Activated CD4-positive, alpha-beta memory T cell treated with anti-CD3 and anti-CD28 coated beads, Interleukin-2, amount 10 ng/mL, durations not matched to agents 7 days and 5 days (primary cell): ENCODE measurements at regions not wholly inside any gene's neighbourhood (a gene's known extent, or its start where the extent isn't known, plus 50 kb on each side); places are given as distances from the start of the nearest gene placed in this dataset.

Experiments
- CTCF ChIA-PET: fragments of 350-600 bp; sonication (Branson Sonifier 250); formaldehyde crosslinking; loops from one replicate; lab custom pipeline; 2021; ENCODE audit warnings: antibody characterized with exemption, inconsistent platforms; lab: Charles Lee
- POLR2A ChIA-PET: fragments of 350-600 bp; sonication (Branson Sonifier 250); formaldehyde crosslinking; loops from one replicate; lab custom pipeline; 2021; ENCODE audit warnings: antibody characterized with exemption; lab: Charles Lee
- DNase-seq: peaks from one replicate; pipeline ENCODE4 v3.0.0-alpha.2; 2020
- H3K27ac Mint-ChIP-seq: one replicate; pipeline ENCODE4 v1.8.0; 2021; ENCODE audit warnings: mild to moderate bottlenecking, mixed read lengths
- H3K27me3 Mint-ChIP-seq: one replicate; pipeline ENCODE4 v1.8.0; 2021; ENCODE audit warnings: mixed read lengths
- H3K36me3 Mint-ChIP-seq: one replicate; pipeline ENCODE4 v1.8.0; 2021; ENCODE audit warnings: low read depth, mixed read lengths
- H3K4me1 Mint-ChIP-seq: one replicate; pipeline ENCODE4 v1.8.0; 2021; ENCODE audit warnings: mixed read lengths
- H3K4me3 Mint-ChIP-seq: one replicate; pipeline ENCODE4 v1.8.0; 2021; ENCODE audit warnings: mild to moderate bottlenecking, mixed read lengths
- H3K9me3 Mint-ChIP-seq: one replicate; pipeline ENCODE4 v1.8.0; 2021; ENCODE audit warnings: mixed read lengths

DNA sequence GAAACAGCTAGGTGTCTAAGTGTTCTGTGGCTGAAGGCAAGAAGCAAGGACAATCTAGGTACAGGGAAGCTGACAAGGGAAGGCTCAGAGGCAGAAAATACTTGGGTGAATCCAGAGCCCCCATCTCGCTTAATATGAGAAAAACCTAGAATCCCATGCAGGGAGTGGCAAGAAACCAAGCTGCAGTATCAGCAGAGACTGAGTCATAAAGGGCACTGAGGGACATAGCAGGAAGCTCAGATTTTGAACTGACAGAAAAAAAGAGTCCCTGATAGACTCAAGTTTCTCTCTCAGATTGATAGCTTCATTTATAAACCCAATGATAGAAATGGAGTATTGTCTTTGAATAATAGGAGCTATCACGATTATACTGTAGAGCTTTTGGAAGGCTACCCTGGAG is 77.3 kb upstream of the KCNJ15 start:
- ChIA-PET POLR2A (no interaction called here), CTCF (interaction anchor here (0.9 kb wide), 1 partner anchor 39 kb away, joined by 4 read pairs; no protein-coding TSS in a partner anchor)
- no peak overlapping the region for H3K4me3 Mint-ChIP-seq
- no peaks in the 10 kb centered on the region for H3K27me3 Mint-ChIP-seq
- H3K36me3 Mint-ChIP-seq: no peaks in the 10 kb centered on the region
- no peaks in the 10 kb centered on the region for H3K9me3 Mint-ChIP-seq
- H3K4me1 Mint-ChIP-seq: no peaks in the 10 kb centered on the region
- no peak for DNase-seq
- H3K27ac Mint-ChIP-seq: no peak overlapping the region

DNA sequence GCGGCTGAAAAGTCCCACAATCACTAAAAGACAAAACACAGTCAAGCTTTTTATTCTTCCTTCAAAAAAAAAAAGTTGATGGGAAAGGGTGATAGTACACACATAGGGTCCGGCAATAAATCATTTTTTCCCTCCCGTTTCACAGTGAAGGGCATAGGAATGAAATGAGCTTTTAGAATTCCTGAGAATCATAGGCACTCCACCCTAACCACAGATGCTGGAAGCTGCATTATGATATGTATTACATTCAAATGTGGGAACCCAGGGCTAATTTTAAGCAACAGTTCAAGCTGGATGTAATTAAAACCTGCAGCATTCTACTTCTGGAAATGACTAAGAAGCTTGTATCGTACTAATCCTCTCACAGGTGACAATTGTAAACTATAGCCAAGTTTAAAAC is 75.7 kb upstream of the KCNJ15 start:
- Mint-ChIP-seq H3K36me3 (no peaks in the 10 kb centered on the region), H3K9me3 (peaks cover under 1% of the 10 kb centered on the region), H3K4me1 (no peaks in the 10 kb centered on the region), H3K27me3 (no peaks in the 10 kb centered on the region), H3K4me3 (no peak overlapping the region), H3K27ac (no peak overlapping the region)
- no peak for DNase-seq
- CTCF ChIA-PET: no interaction called here
- POLR2A ChIA-PET: no interaction called here

DNA sequence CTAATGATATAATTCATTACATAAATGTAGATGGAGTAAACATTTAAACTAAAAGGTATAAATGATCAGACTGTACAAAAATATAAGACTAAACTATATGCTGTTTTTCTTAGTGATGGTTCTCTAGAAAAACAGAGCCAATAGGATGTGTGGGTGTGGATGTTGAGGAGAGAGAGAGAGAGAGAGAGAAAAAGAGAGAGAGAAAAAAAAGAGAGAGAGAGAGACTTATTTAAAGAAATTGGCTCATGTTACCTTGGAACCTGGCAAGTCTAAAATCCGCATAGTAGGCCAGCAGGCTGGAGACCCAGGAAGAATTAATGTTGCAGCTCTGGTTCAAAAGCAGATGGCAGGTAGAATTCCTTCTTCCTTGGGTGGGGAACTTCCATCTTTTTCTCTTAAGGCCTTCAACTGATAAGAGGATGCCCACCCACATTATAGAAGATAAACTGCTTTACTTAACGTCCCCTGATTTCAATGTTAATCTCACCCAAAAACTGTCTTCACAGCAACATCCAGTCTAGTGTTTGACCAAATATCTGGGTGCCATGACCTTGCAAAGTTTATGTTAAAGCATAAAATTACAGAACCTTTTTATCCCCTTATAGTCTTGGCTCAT is 74.3 kb upstream of the KCNJ15 start:
- Mint-ChIP-seq H3K4me1 (no peaks in the 10 kb centered on the region), H3K27ac (no peak overlapping the region), H3K9me3 (peaks cover 2% of the 10 kb centered on the region), H3K36me3 (no peaks in the 10 kb centered on the region), H3K4me3 (no peak overlapping the region), H3K27me3 (no peaks in the 10 kb centered on the region)
- CTCF ChIA-PET: no interaction called here
- DNase-seq: no peak
- POLR2A ChIA-PET: no interaction called here

DNA sequence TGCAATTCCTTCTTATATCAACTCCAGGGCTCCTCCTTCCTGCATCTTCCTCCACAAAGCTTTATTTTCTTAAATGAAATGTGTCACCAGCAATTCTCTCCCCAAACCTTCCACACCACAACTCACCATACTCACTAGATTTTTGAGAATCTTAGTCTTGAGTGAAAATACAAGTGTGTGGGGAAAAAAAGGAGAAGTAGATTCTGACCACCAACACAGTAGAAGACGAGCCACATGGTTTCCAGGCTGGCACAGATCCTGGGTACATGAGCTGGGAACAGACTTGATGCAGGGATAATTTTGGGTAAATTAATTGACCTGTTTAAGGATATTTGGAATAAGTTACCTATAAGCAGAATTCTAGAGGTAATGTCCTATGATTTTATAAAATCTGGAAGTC is 72.8 kb upstream of the KCNJ15 start:
- DNase-seq: no peak
- Mint-ChIP-seq H3K4me1 (no peaks in the 10 kb centered on the region), H3K27me3 (no peaks in the 10 kb centered on the region), H3K4me3 (no peak overlapping the region), H3K9me3 (peaks cover 2% of the 10 kb centered on the region), H3K27ac (no peak overlapping the region), H3K36me3 (no peaks in the 10 kb centered on the region)
- ChIA-PET CTCF (no interaction called here), POLR2A (no interaction called here)

DNA sequence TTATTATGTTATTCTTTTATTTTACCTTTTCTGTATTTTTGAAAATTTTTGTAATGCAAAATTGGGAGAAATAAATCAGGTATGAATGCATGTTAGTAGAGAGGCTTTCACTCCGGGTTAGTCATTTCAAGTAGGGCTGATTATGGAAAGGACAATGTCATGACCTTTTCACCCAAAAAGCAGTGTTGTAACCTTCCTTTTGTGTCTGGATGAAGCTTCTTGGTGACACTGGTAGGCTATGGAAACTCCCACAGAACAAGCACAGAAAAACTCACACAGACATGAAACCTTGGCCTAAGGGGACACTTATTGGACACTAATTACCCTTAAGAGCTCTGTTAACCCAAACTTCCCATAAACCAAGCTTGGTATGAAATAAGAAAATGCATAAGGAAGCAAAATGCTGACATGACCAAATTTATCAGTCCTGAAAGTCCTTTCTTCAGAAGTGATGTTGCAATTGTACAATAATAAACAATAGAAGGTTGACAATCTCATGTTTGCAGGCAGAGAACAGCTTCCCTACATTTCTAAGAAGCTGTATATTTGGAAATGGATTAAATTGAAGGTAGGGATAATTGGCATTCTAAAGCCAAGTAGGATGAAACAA is 70.0 kb upstream of the KCNJ15 start:
- DNase-seq: no peak
- no peaks in the 10 kb centered on the region for H3K4me1 Mint-ChIP-seq
- no peaks in the 10 kb centered on the region for H3K36me3 Mint-ChIP-seq
- ChIA-PET CTCF (no interaction called here), POLR2A (no interaction called here)
- H3K27ac Mint-ChIP-seq: no peak overlapping the region
- H3K4me3 Mint-ChIP-seq: no peak overlapping the region
- no peaks in the 10 kb centered on the region for H3K27me3 Mint-ChIP-seq
- H3K9me3 Mint-ChIP-seq: peaks cover 2% of the 10 kb centered on the region

DNA sequence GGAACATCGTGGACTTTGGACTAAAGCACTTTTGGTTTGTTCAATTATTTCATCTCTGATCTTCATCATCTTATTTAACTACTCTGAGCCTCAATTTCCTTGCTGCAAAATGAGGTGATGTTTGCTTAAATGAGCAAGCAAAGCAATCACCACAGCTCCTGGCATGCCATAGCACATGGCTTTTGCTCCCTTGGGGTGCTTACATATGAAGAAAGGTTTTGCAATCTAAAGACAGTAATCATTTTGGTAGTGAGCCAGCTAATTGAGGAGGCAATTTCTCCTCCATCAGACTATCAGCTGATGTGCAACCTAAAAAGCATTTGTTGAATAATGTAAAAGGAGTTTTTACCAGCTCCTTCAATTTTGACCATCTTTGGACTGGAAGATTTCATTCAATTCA is 68.8 kb upstream of the KCNJ15 start:
- no peaks in the 10 kb centered on the region for H3K36me3 Mint-ChIP-seq
- peaks cover 2% of the 10 kb centered on the region for H3K9me3 Mint-ChIP-seq
- no peak overlapping the region for H3K27ac Mint-ChIP-seq
- POLR2A ChIA-PET: no interaction called here
- H3K4me3 Mint-ChIP-seq: no peak overlapping the region
- CTCF ChIA-PET: no interaction called here
- no peak for DNase-seq
- H3K4me1 Mint-ChIP-seq: no peaks in the 10 kb centered on the region
- H3K27me3 Mint-ChIP-seq: no peaks in the 10 kb centered on the region

DNA sequence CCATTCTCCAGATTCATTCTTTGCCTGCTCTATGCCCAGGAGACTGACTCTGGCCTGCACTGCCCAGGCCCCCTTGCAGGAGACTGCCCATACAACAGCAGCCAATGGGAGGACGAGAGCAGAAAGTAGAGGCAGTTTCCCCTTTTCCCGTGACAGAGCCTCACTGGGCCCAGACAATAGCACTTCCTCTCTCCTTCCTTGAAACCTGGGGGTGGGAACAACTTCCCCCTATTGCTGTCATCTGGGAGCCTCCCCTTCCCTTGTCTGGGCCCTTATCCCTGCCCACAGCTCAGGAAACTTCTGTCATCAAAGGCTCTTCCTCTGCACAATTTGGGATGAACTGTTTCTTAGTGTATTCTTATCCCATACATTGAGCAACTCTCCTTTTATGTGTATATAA is 60.8 kb upstream of the KCNJ15 start:
- DNase-seq: no peak
- Mint-ChIP-seq H3K4me3 (no peak overlapping the region), H3K4me1 (no peaks in the 10 kb centered on the region), H3K27me3 (no peaks in the 10 kb centered on the region), H3K36me3 (no peaks in the 10 kb centered on the region), H3K27ac (no peak overlapping the region), H3K9me3 (no peaks in the 10 kb centered on the region)
- ChIA-PET CTCF (no interaction called here), POLR2A (no interaction called here)

DNA sequence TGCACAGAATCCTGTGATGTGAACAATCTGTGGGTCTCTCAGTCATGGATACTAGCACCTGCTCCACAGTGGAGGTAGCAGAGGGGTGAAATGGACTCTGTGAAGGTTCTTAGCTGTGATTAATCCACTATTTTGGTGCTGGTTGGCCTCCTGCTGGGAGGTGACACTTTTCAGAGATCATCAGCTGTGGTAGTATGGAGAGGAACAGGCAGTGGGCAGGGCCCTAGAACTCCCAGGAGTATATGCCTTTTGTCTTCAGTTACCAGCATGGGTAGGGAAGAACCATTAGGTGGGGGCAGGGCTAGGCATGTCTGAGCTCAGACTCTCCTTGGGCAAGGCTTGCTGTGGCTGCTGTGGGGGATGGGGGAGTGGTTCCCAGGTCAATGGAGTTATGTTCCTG is 54.0 kb upstream of the KCNJ15 start:
- CTCF ChIA-PET: no interaction called here
- no peaks in the 10 kb centered on the region for H3K27me3 Mint-ChIP-seq
- no peak overlapping the region for H3K4me3 Mint-ChIP-seq
- H3K36me3 Mint-ChIP-seq: no peaks in the 10 kb centered on the region
- POLR2A ChIA-PET: no interaction called here
- H3K27ac Mint-ChIP-seq: no peak overlapping the region
- no peak for DNase-seq
- H3K4me1 Mint-ChIP-seq: no peaks in the 10 kb centered on the region
- no peaks in the 10 kb centered on the region for H3K9me3 Mint-ChIP-seq

DNA sequence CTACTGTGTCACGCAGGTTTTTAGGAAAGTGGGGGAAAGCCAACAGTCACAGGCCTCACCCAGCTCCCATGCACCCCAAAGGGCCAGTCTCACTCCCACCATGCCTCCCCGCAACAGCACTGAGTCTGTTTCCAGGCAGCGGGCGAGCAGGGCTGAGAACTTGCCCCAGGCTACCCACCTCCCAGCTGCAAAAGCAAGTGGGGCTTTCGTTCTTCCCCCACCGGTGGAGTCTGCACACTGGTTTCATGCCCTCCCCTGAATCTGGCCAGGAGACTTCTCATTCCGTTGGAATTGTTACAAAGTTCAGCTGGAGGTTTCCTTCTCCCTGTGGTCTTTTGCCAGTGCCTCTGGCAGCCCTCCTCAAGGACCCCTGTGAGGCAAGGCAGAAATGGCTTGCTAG is 53.6 kb upstream of the KCNJ15 start:
- no peaks in the 10 kb centered on the region for H3K27me3 Mint-ChIP-seq
- POLR2A ChIA-PET: no interaction called here
- DNase-seq: no peak

DNA sequence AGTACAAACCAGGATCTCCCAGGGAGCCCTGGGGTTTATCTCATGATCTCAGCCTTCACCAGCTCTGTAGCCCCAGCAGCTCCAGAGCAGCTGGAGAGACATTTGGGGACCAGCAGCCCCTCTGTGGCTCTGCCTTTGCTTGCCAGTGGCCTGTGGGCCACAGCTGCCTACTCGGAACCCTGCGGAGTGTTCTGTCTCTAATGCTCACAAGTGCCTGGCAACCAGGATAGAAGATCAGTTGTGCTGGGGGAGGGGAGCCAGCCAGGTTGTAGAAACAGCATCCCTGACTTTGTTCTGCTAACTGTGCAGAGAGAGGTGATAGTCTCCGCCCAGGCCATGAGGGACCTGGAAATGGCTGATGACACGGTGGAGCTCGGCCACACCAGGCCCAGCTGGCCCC is 50.9 kb upstream of the KCNJ15 start:
- no peaks in the 10 kb centered on the region for H3K9me3 Mint-ChIP-seq
- H3K4me1 Mint-ChIP-seq: no peaks in the 10 kb centered on the region
- CTCF ChIA-PET: interaction anchor here (1.1 kb wide), 1 partner anchor 12 kb away, joined by 3 read pairs; no protein-coding TSS in a partner anchor
- POLR2A ChIA-PET: no interaction called here
- DNase-seq: no peak
- H3K36me3 Mint-ChIP-seq: no peaks in the 10 kb centered on the region
- H3K27ac Mint-ChIP-seq: no peak overlapping the region
- no peaks in the 10 kb centered on the region for H3K27me3 Mint-ChIP-seq
- no peak overlapping the region for H3K4me3 Mint-ChIP-seq

More for the DNA sequence above, 53.6 kb upstream of the KCNJ15 start:
- Mint-ChIP-seq H3K4me3 (no peak overlapping the region), H3K36me3 (no peaks in the 10 kb centered on the region), H3K4me1 (no peaks in the 10 kb centered on the region), H3K9me3 (no peaks in the 10 kb centered on the region), H3K27ac (no peak overlapping the region)
- CTCF ChIA-PET: no interaction called here

DNA sequence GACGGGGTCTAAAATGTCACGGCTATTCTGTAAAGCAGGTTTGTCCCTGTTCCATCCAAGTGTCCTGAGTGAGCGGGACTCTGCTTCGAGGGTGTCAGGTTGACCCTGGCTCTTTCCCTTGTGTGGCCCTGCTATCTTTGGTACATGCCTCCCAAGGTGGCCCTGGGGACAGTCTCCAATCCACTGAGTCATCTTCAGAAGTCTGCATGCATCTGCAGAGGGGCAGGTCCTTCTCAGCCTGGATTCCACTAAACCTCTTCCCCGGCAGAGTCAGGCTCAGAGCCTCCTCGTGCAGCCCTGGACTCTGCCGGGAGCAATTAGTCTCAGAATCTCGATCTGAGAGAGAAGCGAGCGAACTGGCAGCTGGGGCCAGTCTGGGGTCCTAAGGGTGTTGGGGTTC is 50.1 kb upstream of the KCNJ15 start:
- DNase-seq: no peak
- ChIA-PET POLR2A (no interaction called here), CTCF (interaction anchor here (1.1 kb wide), 1 partner anchor 11 kb away, joined by 3 read pairs; no protein-coding TSS in a partner anchor)
- Mint-ChIP-seq H3K27ac (no peak overlapping the region), H3K4me3 (no peak overlapping the region), H3K9me3 (no peaks in the 10 kb centered on the region), H3K27me3 (no peaks in the 10 kb centered on the region), H3K36me3 (no peaks in the 10 kb centered on the region), H3K4me1 (no peaks in the 10 kb centered on the region)
